Esophagus muscularis mucosa (tissue), 4 donors: ENCODE measurements at regions not wholly inside any gene's neighbourhood (a gene's known extent, or its start where the extent isn't known, plus 50 kb on each side); places are given as distances from the start of the nearest gene placed in this dataset.

ENCODE experiments used
- DNase-seq: peaks from one replicate; pipeline ENCODE4 v3.0.0-alpha.2; 2017; ENCODE audit errors: extremely low spot score
- H3K27ac ChIP-seq, 4 donors: fragments of 200-600 bp; sonication (generic); replicated peaks in 1 of 4; 1 replicate in 3 of 4; 2 replicates in 1 of 4; pipeline ENCODE4 v1.5.1; 2016 to 2019; ENCODE audit warnings: mild to moderate bottlenecking in 1 of 4
- H3K27me3 ChIP-seq, 4 donors: fragments of 200-600 bp; sonication (generic); one replicate each; pipeline versions ENCODE4 v1.5.1 to v1.6.0; 2016 to 2019
- H3K36me3 ChIP-seq, 4 donors: fragments of 200-600 bp; sonication (generic); one replicate each; pipeline ENCODE4 v1.5.1; 2016 to 2019
- H3K4me1 ChIP-seq, 4 donors: fragments of 200-600 bp; sonication (generic); one replicate each; pipeline ENCODE4 v1.5.1; 2016 to 2019
- H3K4me3 ChIP-seq, 4 donors: fragments of 200-600 bp; sonication (generic); 1 replicate in 2 of 4; 2 replicates in 2 of 4; pipeline ENCODE4 v1.5.1; 2016 to 2019; ENCODE audit warnings: mild to moderate bottlenecking in 4 of 4, moderate library complexity in 1 of 4
- H3K9me3 ChIP-seq, 4 donors: fragments of 200-600 bp; sonication (generic); 1 replicate in 3 of 4; 2 replicates in 1 of 4; pipeline ENCODE4 v1.5.1; 2016 to 2019
- CTCF ChIP-seq, 3 experiments: fragments of 200-600 bp in 2 of 3; fragments of 450-650 bp in 1 of 3; sonication (generic) in 2 of 3; IDR thresholded peaks; one replicate each; pipeline ENCODE4 v1.5.1; 2017 to 2019; ENCODE audit warnings: antibody characterized with exemption in 3 of 3, mild to moderate bottlenecking in 2 of 3, moderate library complexity in 1 of 3
- EP300 ChIP-seq: sonication (generic); formaldehyde crosslinking; IDR thresholded peaks from one replicate; pipeline ENCODE4 v1.6.1; 2017; ENCODE audit warnings: antibody characterized with exemption
- POLR2A ChIP-seq: fragments of 450-650 bp; IDR thresholded peaks from one replicate; pipeline ENCODE4 v1.6.1; 2017; ENCODE audit warnings: antibody characterized with exemption, moderate library complexity, mild to moderate bottlenecking, low read depth
- POLR2AphosphoS5 ChIP-seq, 2 donors: sonication (generic); formaldehyde crosslinking; IDR thresholded peaks; one replicate each; pipeline ENCODE4 v1.6.1; 2017; ENCODE audit warnings: antibody characterized with exemption in 2 of 2
- WGBS: methylation state at CpG from one replicate; pipeline ENCODE4 v1.1.5; 2018; 5-methylcytosine and 5-hydroxymethylcytosine counted together
- intact Hi-C: fragments of 100-400 bp; cut with DNase I; formaldehyde crosslinking; loops from one replicate; pipeline ENCODE4 v1.15.1; 2023

- WGBS, result 56% methylated on average over 2 of the region's 2 CpGs
- intact Hi-C loops, result no loop called here
- no peak for DNase-seq
Measured at GRCh38 chr3:88986834-88987233, 120.6 kb upstream of the EPHA3 start.

GRCh38 chr3:88987776-88988175, 119.6 kb upstream of the EPHA3 start:
- TF ChIP-seq CTCF (IDR thresholded peaks at IDR 0.05), result no peak
- TF ChIP-seq POLR2AphosphoS5 (IDR thresholded peaks at IDR 0.05), result no peak
- no peak for TF ChIP-seq POLR2A
- TF ChIP-seq EP300, result no peak
- Histone ChIP-seq H3K4me3 (no peak overlapping the region), H3K9me3 (no peaks in the 10 kb centered on the region), H3K27ac (no peak overlapping the region), H3K36me3 (no peaks in the 10 kb centered on the region), H3K27me3 (no peaks in the 10 kb centered on the region), H3K4me1 (peaks cover 0 to 2% (median 0%) of the 10 kb centered on the region in 4 donors)
- DNase-seq, result no peak
- intact Hi-C loops, result no loop called here

More at GRCh38 chr3:88986834-88987233, 120.6 kb upstream of the EPHA3 start:
- TF ChIP-seq POLR2A (no peak), POLR2AphosphoS5 (IDR thresholded peaks at IDR 0.05) (no peak), EP300 (no peak), CTCF (IDR thresholded peaks at IDR 0.05) (no peak)
- Histone ChIP-seq H3K4me1 (peaks cover 0 to 2% (median 0%) of the 10 kb centered on the region in 4 donors), H3K4me3 (no peak overlapping the region), H3K9me3 (no peaks in the 10 kb centered on the region), H3K27me3 (no peaks in the 10 kb centered on the region), H3K36me3 (no peaks in the 10 kb centered on the region), H3K27ac (no peak overlapping the region)

- H3K36me3 ChIP-seq, result no peaks in the 10 kb centered on the region
- DNase-seq, result no peak
- H3K9me3 ChIP-seq, result no peaks in the 10 kb centered on the region
- intact Hi-C loops, result no loop called here
- no peak overlapping the region for H3K4me3 ChIP-seq
- no peak overlapping the region for H3K27ac ChIP-seq
- H3K27me3 ChIP-seq, result no peaks in the 10 kb centered on the region
- TF ChIP-seq CTCF (IDR thresholded peaks at IDR 0.05) (no peak), EP300 (no peak), POLR2A (no peak), POLR2AphosphoS5 (IDR thresholded peaks at IDR 0.05) (no peak)
- 100% methylated on average over 3 of the region's 3 CpGs for WGBS
- H3K4me1 ChIP-seq, result peaks cover 0 to 2% (median 0%) of the 10 kb centered on the region in 4 donors
Measured at GRCh38 chr3:88988906-88989305, 118.5 kb upstream of the EPHA3 start.

GRCh38 chr3:88991496-88991895, 115.9 kb upstream of the EPHA3 start:
- H3K27ac ChIP-seq, result no peak overlapping the region
- H3K27me3 ChIP-seq, result no peaks in the 10 kb centered on the region
- H3K4me1 ChIP-seq, result peaks cover 0 to 3% (median under 1%) of the 10 kb centered on the region in 4 donors
- no peak for DNase-seq
- intact Hi-C loops, result no loop called here
- H3K4me3 ChIP-seq, result no peak overlapping the region
- H3K36me3 ChIP-seq, result no peaks in the 10 kb centered on the region
- TF ChIP-seq CTCF (IDR thresholded peaks at IDR 0.05) (no peak), EP300 (no peak), POLR2A (no peak), POLR2AphosphoS5 (IDR thresholded peaks at IDR 0.05) (no peak)
- no peaks in the 10 kb centered on the region for H3K9me3 ChIP-seq

GRCh38 chr3:88996691-88997090, 110.7 kb upstream of the EPHA3 start:
- Histone ChIP-seq H3K27ac (no peak overlapping the region), H3K9me3 (peaks cover 0 to 8% (median 2%) of the 10 kb centered on the region in 4 donors), H3K27me3 (no peaks in the 10 kb centered on the region), H3K4me3 (no peak overlapping the region), H3K4me1 (peaks cover 0 to 8% (median 3%) of the 10 kb centered on the region in 4 donors), H3K36me3 (no peaks in the 10 kb centered on the region)
- intact Hi-C loops, result no loop called here
- WGBS, result 58% methylated on average over 3 of the region's 3 CpGs
- TF ChIP-seq EP300, result no peak
- no peak for TF ChIP-seq POLR2A
- TF ChIP-seq CTCF (IDR thresholded peaks at IDR 0.05), result no peak
- TF ChIP-seq POLR2AphosphoS5 (IDR thresholded peaks at IDR 0.05), result no peak
- DNase-seq, result no peak
